HG02981 (cell line): ENCODE measurements at regions not wholly inside any gene's neighbourhood (a gene's known extent, or its start where the extent isn't known, plus 50 kb on each side); places are given as distances from the start of the nearest gene placed in this dataset.

ENCODE experiments used
- ATAC-seq: cut with Tn5 transposase; IDR thresholded peaks from one replicate; pipeline ENCODE4 v1.9.1; 2021; ENCODE audit warnings: mild to moderate bottlenecking, moderate library complexity; ENCODE audit not compliant: unreplicated experiment

DNA sequence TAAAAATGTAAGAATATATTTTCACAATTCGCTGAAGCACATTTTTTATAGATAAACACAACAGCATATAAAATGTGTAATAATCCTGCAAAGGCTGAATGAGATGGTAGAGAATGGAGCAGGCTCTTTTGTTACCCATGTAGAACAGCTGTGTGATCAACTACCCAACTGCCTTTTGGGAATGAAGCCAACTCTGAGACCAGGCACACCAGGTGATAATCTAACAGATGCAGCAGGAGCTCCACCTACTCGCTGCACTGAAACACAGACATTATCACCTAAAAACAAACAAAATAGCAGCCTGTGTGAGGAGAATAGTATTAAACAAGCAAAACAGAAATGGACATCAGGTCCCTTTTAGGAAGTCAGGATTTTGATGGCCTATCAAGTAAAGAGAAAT lies 183.3 kb downstream of the CCDC59 start:
- ATAC-seq = no peak

- ATAC-seq = no peak
These were observed 183.8 kb downstream of the CCDC59 start for GRCh38 chr12:82174383-82174782.

DNA sequence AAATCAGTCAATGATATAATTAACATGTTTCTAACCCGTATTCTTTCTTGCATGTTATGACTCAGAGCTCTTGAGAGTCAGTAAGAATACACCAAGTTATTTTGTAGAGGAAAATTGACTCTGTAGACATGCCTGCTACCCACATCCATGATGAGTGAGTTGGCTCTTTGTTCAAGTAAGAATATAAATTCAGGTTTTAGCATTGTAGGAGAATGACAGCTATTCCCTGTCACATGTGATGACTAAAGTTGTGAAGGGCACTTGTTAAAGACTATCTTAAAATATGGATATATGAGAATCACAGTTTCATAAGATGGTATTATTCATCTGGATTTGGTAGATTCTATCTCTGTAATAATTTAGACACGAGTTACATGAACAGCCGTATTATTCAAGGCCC lies 209.1 kb downstream of the CCDC59 start:
- no peak for ATAC-seq

DNA sequence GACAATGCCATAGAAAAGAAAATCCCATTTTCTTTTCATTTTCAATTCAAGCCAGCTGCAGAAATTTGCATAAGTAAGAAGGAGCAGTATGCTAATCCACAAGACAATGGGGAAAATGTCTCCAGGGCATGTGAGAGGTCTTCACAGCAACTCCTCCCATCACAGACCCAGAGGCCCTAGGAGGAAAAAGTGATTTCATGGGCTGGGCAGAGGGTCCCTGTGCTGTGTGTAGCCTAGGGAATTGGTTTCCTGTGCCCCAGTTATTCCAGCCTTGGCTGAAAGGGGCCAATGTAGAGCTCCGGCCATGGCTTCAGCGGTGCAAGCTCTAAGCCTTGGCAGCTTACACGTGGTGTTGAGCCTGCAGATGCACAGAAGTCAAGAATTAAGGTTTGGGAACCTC lies 211.4 kb downstream of the CCDC59 start:
- ATAC-seq = no peak

DNA sequence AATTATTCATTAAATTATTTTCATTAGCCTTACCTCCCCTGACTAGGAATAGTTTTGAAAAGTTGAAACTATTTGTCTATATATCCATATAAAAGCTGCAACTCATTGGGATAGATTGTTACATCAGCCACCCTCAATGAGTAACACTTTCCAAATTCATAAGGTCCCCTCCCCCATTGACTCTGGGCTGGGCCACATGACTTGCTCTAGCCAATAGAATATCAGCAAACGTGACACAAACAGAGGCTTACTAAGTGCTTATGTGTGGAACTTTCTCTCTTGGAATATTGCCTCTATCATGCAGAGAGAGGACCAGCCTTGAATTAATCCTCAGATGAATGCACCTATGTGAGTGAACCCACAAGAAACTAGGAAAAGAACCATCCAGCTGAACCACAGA lies 213.7 kb downstream of the CCDC59 start:
- no peak for ATAC-seq

- no peak for ATAC-seq
These were observed 225.8 kb downstream of the CCDC59 start for GRCh38 chr12:82132390-82132789.

DNA sequence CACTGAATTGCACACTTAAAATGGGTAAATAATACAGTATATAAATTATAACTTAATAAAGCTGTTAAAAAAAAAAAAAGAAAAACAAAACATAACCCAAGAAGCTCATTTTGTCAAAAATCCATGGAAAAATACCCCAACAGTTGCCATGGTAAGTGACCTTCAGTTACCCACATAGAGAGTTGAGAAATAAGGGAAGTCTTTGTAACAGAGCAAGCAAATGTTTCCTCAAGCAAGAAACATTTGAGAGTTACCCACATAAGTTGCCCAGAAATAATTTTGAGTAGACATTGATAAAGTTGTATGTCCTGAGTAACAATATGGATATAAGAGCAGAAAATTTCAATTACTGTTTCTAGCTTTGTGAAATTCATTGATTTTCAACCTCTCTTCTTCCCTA lies 227.4 kb downstream of the CCDC59 start:
- ATAC-seq = no peak

DNA sequence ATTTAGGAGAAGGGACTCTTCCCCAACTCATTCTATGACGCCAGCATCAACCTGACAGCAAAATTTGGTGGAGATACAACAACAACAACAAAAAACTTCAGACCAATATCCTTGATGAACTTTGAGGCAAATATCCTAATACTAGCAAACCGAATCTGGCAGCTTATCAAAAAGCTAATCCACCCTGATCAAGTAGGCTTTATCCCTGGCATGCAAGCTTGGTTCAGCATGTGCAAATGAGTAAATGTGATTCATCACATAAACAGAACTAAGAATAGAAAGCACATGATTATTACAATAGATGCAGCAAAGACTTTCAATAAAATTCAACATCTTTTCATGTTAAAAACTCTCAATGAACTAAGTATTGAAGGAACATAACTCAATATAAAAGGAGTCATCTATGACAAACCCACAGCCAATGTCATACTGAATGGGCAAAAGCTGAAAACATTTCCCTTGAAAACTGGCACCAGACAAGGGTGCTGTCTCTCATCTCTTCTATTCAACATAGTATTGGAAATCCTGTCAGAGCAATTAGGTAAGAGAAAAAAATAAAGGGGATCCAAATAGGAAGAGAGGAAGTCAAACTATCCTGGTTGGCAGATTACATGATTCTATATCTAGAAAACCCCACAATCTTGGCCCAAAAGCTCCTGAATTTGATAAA lies 233.3 kb downstream of the CCDC59 start:
- ATAC-seq = no peak

- no peak for ATAC-seq
These were observed 236.6 kb downstream of the CCDC59 start for GRCh38 chr12:82121545-82121944.

DNA sequence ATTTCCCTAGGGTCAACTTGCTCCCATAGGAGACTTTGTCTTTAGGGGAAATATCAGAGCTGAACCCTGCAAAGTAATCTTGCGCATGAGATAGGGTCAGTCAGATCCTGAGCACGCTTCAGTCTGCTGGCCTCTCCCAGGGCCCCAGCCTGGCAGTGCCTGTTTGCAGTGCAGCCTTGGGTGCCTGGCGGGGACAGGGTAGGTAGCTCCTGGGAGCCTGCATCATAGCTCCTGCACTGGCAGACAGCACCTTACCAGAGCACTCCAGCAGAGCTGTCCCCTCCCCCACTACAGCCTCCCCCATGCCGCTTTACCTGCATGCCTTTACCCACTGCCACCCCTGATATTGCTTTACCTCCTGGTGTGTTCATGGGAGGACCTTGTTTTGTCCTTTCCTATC lies 237.3 kb downstream of the CCDC59 start:
- no peak for ATAC-seq

GRCh38 chr12:82109243-82109642 lies 248.9 kb downstream of the CCDC59 start:
- no peak for ATAC-seq

DNA sequence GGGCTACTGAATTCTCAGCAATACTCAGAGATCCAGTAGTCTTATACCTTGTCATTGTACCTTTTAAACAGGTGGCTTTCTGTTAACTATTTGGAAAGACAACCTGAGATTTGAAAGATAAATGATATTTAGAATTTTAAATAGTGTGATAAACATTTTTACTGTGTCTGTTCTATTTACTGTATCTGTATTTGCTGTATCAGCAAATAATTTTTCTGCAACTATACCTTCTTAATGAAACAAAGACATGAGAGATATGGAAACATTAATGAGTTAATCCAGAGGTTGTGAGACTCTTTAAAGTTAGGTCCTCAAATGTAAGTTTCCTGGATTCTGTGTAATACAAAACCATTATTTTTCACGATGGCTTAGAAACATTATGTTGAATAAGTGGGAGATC lies 249.6 kb downstream of the CCDC59 start:
- ATAC-seq = no peak

- ATAC-seq = no peak
These were observed 259.0 kb downstream of the CCDC59 start for GRCh38 chr12:82099216-82099615.

- no peak for ATAC-seq
These were observed 260.3 kb downstream of the CCDC59 start for GRCh38 chr12:82097877-82098276.

GRCh38 chr12:82097438-82097837 lies 260.7 kb downstream of the CCDC59 start:
- ATAC-seq = no peak

- ATAC-seq = no peak
These were observed 268.0 kb downstream of the CCDC59 start for GRCh38 chr12:82090165-82090564.

- no peak for ATAC-seq
These were observed 268.6 kb downstream of the CCDC59 start for GRCh38 chr12:82089369-82090121.

GRCh38 chr12:82082501-82082900 lies 275.7 kb downstream of the CCDC59 start:
- ATAC-seq = no peak

GRCh38 chr12:82069931-82070514 lies 288.2 kb downstream of the CCDC59 start:
- no peak for ATAC-seq

GRCh38 chr12:82058197-82058596 lies 299.0 kb upstream of the PPFIA2 start:
- ATAC-seq = no peak

- ATAC-seq = no peak
These were observed 298.6 kb upstream of the PPFIA2 start for GRCh38 chr12:82057770-82058169.

- ATAC-seq = no peak
These were observed 296.2 kb upstream of the PPFIA2 start for GRCh38 chr12:82055391-82055790.
